Gastroesophageal sphincter (tissue), 3 donors: ENCODE measurements at regions not wholly inside any gene's neighbourhood (a gene's known extent, or its start where the extent isn't known, plus 50 kb on each side); places are given as distances from the start of the nearest gene placed in this dataset.

ENCODE experiments used
- CTCF ChIP-seq, 4 experiments: fragments of 200-600 bp in 2 of 4; fragments of 450-650 bp in 2 of 4; sonication (generic) in 1 of 4; IDR thresholded peaks; one replicate each; pipeline ENCODE4 v1.5.1; 2017 to 2019; ENCODE audit warnings: antibody characterized with exemption in 4 of 4, mild to moderate bottlenecking in 2 of 4, moderate library complexity in 2 of 4
- POLR2AphosphoS5 ChIP-seq: sonication (generic); formaldehyde crosslinking; IDR thresholded peaks from one replicate; pipeline ENCODE4 v1.6.1; 2017; ENCODE audit warnings: antibody characterized with exemption

GRCh38 chr22:48640890-48641841 lies 1186.5 kb downstream of the BRD1 start:
- no peak for TF ChIP-seq CTCF (IDR thresholded peaks at IDR 0.05)
- no peak for TF ChIP-seq POLR2AphosphoS5
